GM12873 (cell line): ENCODE measurements at regions not wholly inside any gene's neighbourhood (a gene's known extent, or its start where the extent isn't known, plus 50 kb on each side); places are given as distances from the start of the nearest gene placed in this dataset.

Experiments used
- CTCF ChIP-seq: IDR thresholded peaks from 2 replicates; pipeline ENCODE4 v1.5.1; 2012; ENCODE audit warnings: low read depth, mild to moderate bottlenecking, moderate library complexity, low read length, control low read depth; ENCODE audit not compliant: insufficient read depth; ENCODE audit errors: missing control alignments

DNA sequence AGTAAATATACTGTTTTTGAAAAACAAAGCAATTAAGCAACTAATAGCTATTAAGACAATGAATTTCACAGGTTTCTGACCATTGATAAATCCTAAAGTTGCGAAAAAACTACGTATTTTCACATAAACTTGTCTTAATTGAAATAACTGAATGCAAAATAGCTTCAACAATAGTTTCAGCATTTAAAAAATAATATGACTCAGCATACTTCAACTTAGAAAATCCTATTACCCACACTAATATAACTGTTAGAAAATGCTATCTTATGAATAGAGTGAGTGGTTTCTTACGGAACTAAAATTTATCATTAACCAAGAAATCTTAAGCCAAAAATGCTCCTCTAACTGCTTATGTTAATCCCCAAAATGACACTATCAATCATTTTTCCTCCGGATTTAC, 183.9 kb downstream of the AVL9 start:
- TF ChIP-seq CTCF = no peak

DNA sequence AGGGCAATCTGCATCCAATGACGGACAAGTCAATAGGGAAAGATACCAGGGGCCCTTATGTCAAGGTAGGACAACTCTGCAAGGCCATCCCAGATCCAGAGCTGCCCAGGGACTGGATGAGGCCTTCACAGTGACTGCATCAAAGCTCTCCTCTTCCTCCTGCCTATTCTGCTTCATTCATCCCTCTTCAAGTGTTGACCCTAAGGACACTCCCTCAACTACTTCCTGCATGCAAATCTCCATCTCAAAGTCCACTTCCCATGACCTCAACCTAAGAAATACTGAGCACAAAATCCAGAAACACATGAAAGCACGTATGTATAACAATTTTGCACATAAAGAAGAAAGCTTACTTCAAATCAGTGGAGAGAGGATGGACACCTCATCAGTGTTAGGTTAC, 182.3 kb downstream of the AVL9 start:
- TF ChIP-seq CTCF = no peak

DNA sequence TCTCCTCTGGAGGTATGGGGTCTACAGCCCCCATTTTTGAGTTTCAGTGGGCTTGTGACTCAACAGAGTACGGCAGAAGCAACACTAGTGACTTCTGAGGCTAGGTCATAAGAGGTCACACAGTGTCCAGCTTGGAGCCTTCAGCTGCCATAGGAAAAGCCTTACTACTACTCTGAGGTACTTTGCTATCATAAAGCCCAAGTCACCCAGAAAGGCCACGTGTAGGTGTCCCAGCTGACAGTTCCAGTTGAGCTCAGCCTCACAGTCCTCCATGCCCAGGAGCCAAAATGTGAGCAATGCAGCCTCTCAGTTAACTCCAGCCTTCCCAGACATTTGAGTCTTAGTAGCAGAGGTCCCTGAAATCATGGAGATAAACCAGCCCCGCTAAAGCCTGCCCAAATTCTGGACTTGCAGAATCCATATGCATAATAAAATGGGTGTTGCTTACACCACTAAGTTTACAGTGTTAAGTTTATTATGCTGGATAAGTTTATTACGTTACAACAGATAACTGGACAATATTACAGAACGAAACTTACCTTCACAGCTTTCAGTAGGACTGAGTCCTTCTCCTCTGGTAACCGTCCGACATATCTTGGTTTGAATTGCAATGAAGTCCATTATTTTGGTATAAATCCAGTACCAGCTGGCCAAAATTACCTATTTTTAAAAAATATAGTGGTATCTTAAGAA, 181.1 kb downstream of the AVL9 start:
- TF ChIP-seq CTCF = no peak

GRCh38 chr7:32673275-32673983, 178.1 kb downstream of the AVL9 start:
- TF ChIP-seq CTCF = no peak

- TF ChIP-seq CTCF = no peak
These were observed 175.1 kb downstream of the AVL9 start for GRCh38 chr7:32670110-32671025.

DNA sequence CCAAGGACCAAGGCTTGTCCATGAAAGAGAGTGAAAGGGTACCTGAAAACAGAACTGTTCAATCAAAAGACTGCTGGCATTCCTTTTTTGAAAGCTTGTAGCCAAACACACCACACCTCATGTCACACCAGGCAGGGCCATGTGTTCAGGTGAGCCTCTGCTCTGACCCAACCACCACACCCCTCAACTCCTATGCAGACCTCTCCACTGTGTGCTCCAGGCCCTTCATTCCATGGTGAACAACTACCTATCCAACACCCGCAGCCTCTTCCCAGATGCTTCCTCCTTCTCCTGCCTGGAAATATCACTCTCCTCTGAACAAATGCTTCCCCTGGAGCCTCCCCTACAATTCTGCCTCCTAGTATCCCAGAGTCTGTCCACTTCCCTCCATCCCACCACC, 166.6 kb downstream of the AVL9 start:
- TF ChIP-seq CTCF = no peak

GRCh38 chr7:32661501-32661900, 166.2 kb downstream of the AVL9 start:
- TF ChIP-seq CTCF = no peak
